Panc1 (cell line): ENCODE measurements at regions not wholly inside any gene's neighbourhood (a gene's known extent, or its start where the extent isn't known, plus 50 kb on each side); places are given as distances from the start of the nearest gene placed in this dataset.

Source experiments
- CTCF ChIP-seq: fragments of 450-650 bp; IDR thresholded peaks from 2 replicates; pipeline ENCODE4 v1.5.1; 2017; ENCODE audit warnings: mild to moderate bottlenecking
- POLR2AphosphoS5 ChIP-seq: IDR thresholded peaks from 2 replicates; pipeline ENCODE4 v1.6.1; 2012; ENCODE audit warnings: mild to moderate bottlenecking, low read depth, low read length, moderate library complexity

DNA sequence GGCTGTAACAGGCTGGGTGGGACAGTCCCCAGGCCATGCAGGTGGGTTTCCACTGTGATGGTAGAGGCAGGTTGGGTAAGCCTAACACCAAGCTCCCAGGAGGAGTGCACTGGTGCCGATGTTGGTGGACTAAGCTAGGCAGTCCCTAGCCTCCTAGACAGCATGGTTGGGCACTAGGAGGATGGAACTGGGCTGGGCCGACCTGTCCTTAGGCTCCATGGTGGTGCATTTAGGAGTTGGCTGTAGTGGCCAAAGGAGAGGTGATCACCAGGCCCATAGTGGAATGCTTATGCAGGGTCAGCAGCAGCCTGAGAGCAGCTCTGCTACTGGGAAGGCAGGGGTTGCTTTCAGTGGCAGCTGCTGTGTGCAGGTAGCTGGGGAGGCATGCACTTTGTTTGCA is 247.7 kb upstream of the CNTNAP2 start:
- TF ChIP-seq CTCF = no peak
- TF ChIP-seq POLR2AphosphoS5 = no peak
